ENCODE measurements at regions not wholly inside any gene's neighbourhood (a gene's known extent, or its start where the extent isn't known, plus 50 kb on each side); places are given as distances from the start of the nearest gene placed in this dataset.

GRCh38 chr13:57408312-57408711 lies 223.2 kb upstream of the PCDH17 start:
- TF ChIP-seq CTCF (conservative IDR thresholded peaks at IDR 0.05; ENCODE audit: low read length) = no peak
- no peak for TF ChIP-seq EZH2phosphoT487 (IDR thresholded peaks at IDR 0.05; ENCODE audit: borderline replicate concordance)

All from Loucy (cell line).